B cell (primary cell): ENCODE measurements at regions not wholly inside any gene's neighbourhood (a gene's known extent, or its start where the extent isn't known, plus 50 kb on each side); places are given as distances from the start of the nearest gene placed in this dataset.

ENCODE experiments used
- ATAC-seq: fragments of 200-7000 bp; cut with Tn5 transposase; one replicate; pipeline ENCODE4 v1.10.0; 2021; ENCODE audit warnings: low read depth, mild to moderate bottlenecking, moderate number of reproducible peaks, moderate library complexity
- CTCF ChIA-PET: fragments of 350-600 bp; sonication (Branson Sonifier 250); formaldehyde crosslinking; loops from one replicate; lab custom pipeline; 2021; ENCODE audit warnings: antibody characterized with exemption, inconsistent platforms; lab: Charles Lee
- POLR2A ChIA-PET: fragments of 350-600 bp; sonication (Branson Sonifier 250); formaldehyde crosslinking; loops from one replicate; lab custom pipeline; 2021; ENCODE audit warnings: antibody characterized with exemption; lab: Charles Lee
- DNase-seq: peaks from one replicate; pipeline ENCODE4 v3.0.0; 2013
- H2AFZ ChIP-seq: 2 replicates; pipeline ENCODE4 v1.6.1; 2012; ENCODE audit warnings: mild to moderate bottlenecking, low read depth, low read length; ENCODE audit not compliant: insufficient read depth, poor library complexity, severe bottlenecking
- H3K27ac ChIP-seq, 2 donors: 1 replicate in 1 of 2; 2 replicates in 1 of 2; pipeline ENCODE4 v1.5.1; 2012 to 2013; ENCODE audit warnings: low read length in 2 of 2, mild to moderate bottlenecking in 2 of 2, moderate library complexity in 1 of 2
- H3K27me3 ChIP-seq, 4 experiments: fragments of 200-600 bp in 1 of 4; sonication (generic) in 1 of 4; replicated peaks in 1 of 4; 1 replicate in 2 of 4; 2 replicates in 2 of 4; pipeline versions ENCODE4 v1.6.1 to v1.7.0; 2013 to 2016; ENCODE audit warnings: low read length in 3 of 4, mild to moderate bottlenecking in 2 of 4, mixed read lengths in 1 of 4, moderate library complexity in 1 of 4; ENCODE audit not compliant: insufficient read depth in 4 of 4, control insufficient read depth in 3 of 4; ENCODE audit errors: control extremely low read depth in 1 of 4
- H3K36me3 ChIP-seq, 2 experiments: replicated peaks in 1 of 2; 1 replicate in 1 of 2; 2 replicates in 1 of 2; pipeline versions ENCODE4 v1.6.1 to v1.7.1; 2013; ENCODE audit warnings: low read length in 1 of 2; ENCODE audit not compliant: insufficient read depth in 2 of 2, control insufficient read depth in 1 of 2; ENCODE audit errors: control extremely low read depth in 1 of 2, extremely low read depth in 1 of 2
- H3K4me1 ChIP-seq, 2 donors: fragments of 200-600 bp in 1 of 2; sonication (generic) in 1 of 2; 1 replicate in 1 of 2; 2 replicates in 1 of 2; pipeline versions ENCODE4 v1.5.1 to v1.6.1; 2013 to 2017; ENCODE audit warnings: low read length in 2 of 2; ENCODE audit not compliant: control insufficient read depth in 2 of 2, insufficient read depth in 2 of 2
- H3K4me2 ChIP-seq: replicated peaks from 2 replicates; pipeline ENCODE3; 2012; ENCODE audit warnings: mild to moderate bottlenecking, low read depth, low read length; ENCODE audit not compliant: poor library complexity, severe bottlenecking
- H3K4me3 ChIP-seq, 5 experiments: fragments of 200-600 bp in 1 of 5; sonication (generic) in 1 of 5; 1 replicate in 3 of 5; 2 replicates in 2 of 5; pipeline versions ENCODE4 v1.5.1 to v1.7.0; 2011 to 2016; ENCODE audit warnings: low read length in 4 of 5, mild to moderate bottlenecking in 4 of 5, low read depth in 2 of 5, control low read depth in 1 of 5, moderate library complexity in 1 of 5; ENCODE audit not compliant: insufficient read depth in 1 of 5; ENCODE audit errors: control extremely low read depth in 1 of 5, extremely low read depth in 1 of 5
- H3K79me2 ChIP-seq: fragments of 200-600 bp; sonication (generic); one replicate; pipeline ENCODE4 v1.6.0; 2016; ENCODE audit warnings: low read length; ENCODE audit not compliant: control insufficient read depth, insufficient read depth
- H3K9ac ChIP-seq: fragments of 200-600 bp; sonication (generic); 2 replicates; pipeline ENCODE4 v1.6.1; 2017; ENCODE audit warnings: mild to moderate bottlenecking, low read length, moderate library complexity
- H3K9me3 ChIP-seq, 3 donors: one replicate each; pipeline versions ENCODE4 v1.6.1 to v1.7.1; 2013; ENCODE audit warnings: low read length in 2 of 3; ENCODE audit not compliant: control insufficient read depth in 2 of 3, insufficient read depth in 1 of 3; ENCODE audit errors: control extremely low read depth in 1 of 3
- H4K20me1 ChIP-seq: 2 replicates; pipeline ENCODE4 v1.6.0; 2012; ENCODE audit warnings: mild to moderate bottlenecking, low read length; ENCODE audit not compliant: insufficient read depth, control insufficient read depth, poor library complexity, severe bottlenecking
- H3K27ac Mint-ChIP-seq: one replicate; pipeline ENCODE4 v1.8.0; 2021; ENCODE audit warnings: mixed read lengths
- H3K27me3 Mint-ChIP-seq: one replicate; pipeline ENCODE4 v1.8.0; 2021; ENCODE audit warnings: mixed read lengths
- H3K4me1 Mint-ChIP-seq: one replicate; pipeline ENCODE4 v1.8.0; 2021; ENCODE audit warnings: mixed read lengths
- H3K4me3 Mint-ChIP-seq: one replicate; pipeline ENCODE4 v1.8.0; 2021; ENCODE audit warnings: mixed read lengths
- H3K9me3 Mint-ChIP-seq: one replicate; pipeline ENCODE4 v1.8.0; 2022; ENCODE audit warnings: mixed read lengths; ENCODE audit not compliant: insufficient read depth
- EZH2 ChIP-seq: IDR thresholded peaks from 2 replicates; pipeline ENCODE4 v1.6.1; 2012; ENCODE audit warnings: borderline replicate concordance, low read depth, mild to moderate bottlenecking, moderate library complexity, low read length; ENCODE audit not compliant: insufficient read depth, poor library complexity, severe bottlenecking
- WGBS: methylation state at CpG from one replicate; pipeline ENCODE4 v1.1.5; 2013; ENCODE audit warnings: missing lambda C conversion rate; ENCODE audit not compliant: insufficient coverage; 5-methylcytosine and 5-hydroxymethylcytosine counted together
- intact Hi-C: fragments of 100-400 bp; cut with micrococcal nuclease; formaldehyde crosslinking; loops from one replicate; pipeline ENCODE4 v1.10.0; 2022
- TF ChIP-seq, protein P1 (sequence below): fragments of 200-600 bp; IDR thresholded peaks from one replicate; pipeline ENCODE4 v1.8.0; 2022; ENCODE audit warnings: antibody characterized with exemption, mild to moderate bottlenecking

DNA sequence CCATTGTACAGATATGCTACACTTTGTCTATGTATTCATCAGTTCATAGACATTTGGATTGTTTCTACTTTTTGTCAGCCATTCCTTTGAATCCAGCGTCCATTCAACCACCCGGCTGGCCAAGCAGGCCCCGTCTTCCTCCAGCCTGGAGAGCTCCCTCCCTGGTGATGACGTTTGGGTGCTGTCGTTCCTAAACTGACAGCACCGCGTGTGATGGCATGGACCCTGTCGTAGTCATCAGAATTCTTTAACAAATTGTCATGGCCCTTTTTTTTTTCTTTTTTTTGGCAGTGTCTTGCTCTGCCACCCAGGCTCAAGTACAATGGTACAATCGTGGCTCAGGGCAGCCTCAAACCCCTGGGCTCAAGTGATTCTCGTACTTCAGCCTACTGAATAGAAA lies 138.6 kb upstream of the ERRFI1 start:
- H3K27me3 Mint-ChIP-seq = peaks cover 16% of the 10 kb centered on the region
- intact Hi-C loops = no loop called here
- H3K9me3 ChIP-seq = no peaks in the 10 kb centered on the region
- 98% methylated on average over 10 of the region's 10 CpGs for WGBS
- no peak overlapping the region for H3K27ac ChIP-seq
- no peak overlapping the region for H3K4me3 Mint-ChIP-seq
- H3K79me2 ChIP-seq = no peaks in the 10 kb centered on the region
- no peak overlapping the region for H3K27ac Mint-ChIP-seq
- no peak overlapping the region for H3K4me3 ChIP-seq
- H3K9ac ChIP-seq = no peak overlapping the region
- peaks cover 7% of the 10 kb centered on the region for H3K4me1 Mint-ChIP-seq
- no peak overlapping the region for H3K4me2 ChIP-seq
- CTCF ChIA-PET = no interaction called here
- DNase-seq = no peak
- no peaks in the 10 kb centered on the region for H3K36me3 ChIP-seq
- TF ChIP-seq EZH2 = no peak
- TF ChIP-seq, protein P1, sequence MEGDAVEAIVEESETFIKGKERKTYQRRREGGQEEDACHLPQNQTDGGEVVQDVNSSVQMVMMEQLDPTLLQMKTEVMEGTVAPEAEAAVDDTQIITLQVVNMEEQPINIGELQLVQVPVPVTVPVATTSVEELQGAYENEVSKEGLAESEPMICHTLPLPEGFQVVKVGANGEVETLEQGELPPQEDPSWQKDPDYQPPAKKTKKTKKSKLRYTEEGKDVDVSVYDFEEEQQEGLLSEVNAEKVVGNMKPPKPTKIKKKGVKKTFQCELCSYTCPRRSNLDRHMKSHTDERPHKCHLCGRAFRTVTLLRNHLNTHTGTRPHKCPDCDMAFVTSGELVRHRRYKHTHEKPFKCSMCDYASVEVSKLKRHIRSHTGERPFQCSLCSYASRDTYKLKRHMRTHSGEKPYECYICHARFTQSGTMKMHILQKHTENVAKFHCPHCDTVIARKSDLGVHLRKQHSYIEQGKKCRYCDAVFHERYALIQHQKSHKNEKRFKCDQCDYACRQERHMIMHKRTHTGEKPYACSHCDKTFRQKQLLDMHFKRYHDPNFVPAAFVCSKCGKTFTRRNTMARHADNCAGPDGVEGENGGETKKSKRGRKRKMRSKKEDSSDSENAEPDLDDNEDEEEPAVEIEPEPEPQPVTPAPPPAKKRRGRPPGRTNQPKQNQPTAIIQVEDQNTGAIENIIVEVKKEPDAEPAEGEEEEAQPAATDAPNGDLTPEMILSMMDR = no peak
- peaks cover 4 to 5% of the 10 kb centered on the region in 2 donors for H3K4me1 ChIP-seq
- POLR2A ChIA-PET = no interaction called here
- no peak for ATAC-seq
- no peaks in the 10 kb centered on the region for H4K20me1 ChIP-seq
- H3K27me3 ChIP-seq = no peaks in the 10 kb centered on the region
- no peak overlapping the region for H2AFZ ChIP-seq
- no peaks in the 10 kb centered on the region for H3K9me3 Mint-ChIP-seq

DNA sequence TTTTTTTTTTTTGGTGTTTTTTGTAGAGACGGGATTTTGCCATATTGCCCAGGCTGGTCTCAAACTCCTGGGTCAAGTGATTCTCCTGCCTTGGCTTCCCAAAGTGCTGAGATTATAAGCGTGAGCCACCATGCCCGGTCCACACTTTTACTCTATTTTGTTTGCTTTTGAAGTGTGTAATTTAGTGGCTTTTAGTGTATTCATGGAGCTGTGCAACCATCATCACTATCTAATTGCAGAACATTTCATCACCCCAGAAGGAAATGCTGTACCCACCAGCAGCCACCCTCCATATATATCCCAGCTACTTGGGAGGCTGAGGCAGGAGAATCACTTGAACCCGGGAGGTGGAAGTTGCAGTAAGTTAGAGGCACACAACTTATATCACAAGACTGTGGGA lies 136.9 kb upstream of the ERRFI1 start:
- H2AFZ ChIP-seq = no peak overlapping the region
- TF ChIP-seq EZH2 = no peak
- TF ChIP-seq, protein P1 = no peak
- intact Hi-C loops = no loop called here
- H3K4me1 ChIP-seq = no peaks in the 10 kb centered on the region
- no peaks in the 10 kb centered on the region for H3K9me3 ChIP-seq
- ChIA-PET POLR2A (no interaction called here), CTCF (interaction anchor here (0.7 kb wide), 1 partner anchor 61 kb away, joined by 3 read pairs; no protein-coding TSS in a partner anchor)
- no peaks in the 10 kb centered on the region for H3K9me3 Mint-ChIP-seq
- DNase-seq (no peak), ATAC-seq (no peak)
- no peaks in the 10 kb centered on the region for H4K20me1 ChIP-seq
- H3K4me2 ChIP-seq = no peak overlapping the region
- WGBS = no CpG with 5 or more reads among the region's 4 CpGs
- no peak overlapping the region for H3K9ac ChIP-seq
- H3K27ac Mint-ChIP-seq = no peak overlapping the region
- no peak overlapping the region for H3K4me3 Mint-ChIP-seq
- peaks cover 16% of the 10 kb centered on the region for H3K27me3 Mint-ChIP-seq
- H3K79me2 ChIP-seq = no peaks in the 10 kb centered on the region
- no peak overlapping the region for H3K27ac ChIP-seq
- no peaks in the 10 kb centered on the region for H3K27me3 ChIP-seq
- no peaks in the 10 kb centered on the region for H3K36me3 ChIP-seq
- no peak overlapping the region for H3K4me3 ChIP-seq
- no peaks in the 10 kb centered on the region for H3K4me1 Mint-ChIP-seq
